GM21529 (cell line): ENCODE measurements at regions not wholly inside any gene's neighbourhood (a gene's known extent, or its start where the extent isn't known, plus 50 kb on each side); places are given as distances from the start of the nearest gene placed in this dataset.
"Not testable (repeated sequence)": the region's sequence is repeated elsewhere in the genome, so short reads cannot be mapped to it uniquely, and the experiment has no call there.

ENCODE experiments used
- ATAC-seq: cut with Tn5 transposase; IDR thresholded peaks from one replicate; pipeline ENCODE4 v1.9.1; 2021; ENCODE audit not compliant: unreplicated experiment

DNA sequence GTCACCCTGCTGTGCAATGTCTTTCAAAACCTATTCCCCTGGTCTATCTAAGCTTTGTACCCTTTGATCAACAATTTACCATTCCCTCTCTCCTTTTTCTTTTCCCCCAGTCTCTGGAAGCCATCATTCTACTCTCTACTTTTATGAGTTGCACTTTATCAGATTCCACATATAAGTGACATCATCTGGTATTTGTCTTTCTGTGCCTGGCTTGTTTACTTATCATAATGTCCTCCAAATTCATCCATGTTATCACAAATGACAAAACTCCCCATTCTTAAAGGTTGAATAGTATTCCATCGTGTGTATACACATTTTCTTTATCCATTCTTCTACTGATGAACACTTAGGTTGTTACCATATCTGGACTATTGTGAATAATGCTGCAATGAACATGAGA is 344.2 kb upstream of the CCNH start:
- no peak for ATAC-seq

DNA sequence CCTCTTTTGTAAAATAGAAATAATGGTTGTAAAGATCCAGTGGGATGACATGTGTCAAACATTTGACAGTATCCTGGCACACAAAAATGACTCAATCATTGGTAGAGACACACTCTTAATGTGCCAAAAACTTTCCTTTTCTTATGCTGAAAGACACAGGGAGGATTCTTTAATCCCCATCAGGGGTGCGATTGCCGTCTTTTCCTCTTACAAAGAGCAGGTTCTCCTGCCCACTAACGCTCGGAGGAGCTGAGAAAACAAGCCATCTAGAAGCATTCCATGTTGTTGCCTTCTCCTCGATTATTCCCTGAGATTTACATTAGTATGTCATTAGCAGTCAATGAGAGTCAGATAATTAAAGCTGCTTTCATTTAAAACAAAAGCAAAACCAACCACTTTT is 342.6 kb upstream of the CCNH start:
- no peak for ATAC-seq

DNA sequence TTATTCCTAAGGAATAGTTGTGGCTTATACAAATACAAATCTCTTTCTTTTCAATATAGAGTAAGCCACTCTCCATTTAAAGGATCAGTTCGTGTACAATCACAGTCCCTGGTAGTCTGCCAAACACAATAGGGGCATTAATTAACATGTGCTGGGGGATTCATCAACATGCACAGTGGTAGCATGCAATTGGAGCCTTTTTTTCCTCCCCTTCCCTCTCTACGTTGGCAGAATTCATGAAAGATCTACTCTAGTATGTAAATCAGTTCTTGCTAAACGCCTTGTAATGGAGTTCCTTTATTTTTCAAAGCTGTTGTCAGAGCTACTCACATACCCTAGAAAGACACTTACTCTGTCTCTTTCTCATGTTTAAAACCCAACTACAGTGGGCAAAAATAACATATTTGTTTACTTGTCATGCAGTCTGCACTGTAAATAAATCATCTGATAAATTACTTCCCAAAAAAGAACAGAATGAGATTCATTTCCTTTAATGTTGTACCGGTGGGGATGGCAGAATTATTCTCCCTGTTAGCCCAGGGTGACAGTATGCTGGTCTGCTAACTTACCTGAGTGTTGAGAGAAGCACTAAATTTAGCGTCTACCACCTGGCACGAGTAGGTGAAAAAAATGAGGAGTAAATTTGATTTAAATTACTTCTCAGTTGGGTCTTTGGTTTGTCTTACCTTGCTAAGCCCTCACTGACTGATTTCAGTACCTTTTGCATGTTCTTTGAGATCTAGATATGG is 341.5 kb upstream of the CCNH start:
- no peak for ATAC-seq

DNA sequence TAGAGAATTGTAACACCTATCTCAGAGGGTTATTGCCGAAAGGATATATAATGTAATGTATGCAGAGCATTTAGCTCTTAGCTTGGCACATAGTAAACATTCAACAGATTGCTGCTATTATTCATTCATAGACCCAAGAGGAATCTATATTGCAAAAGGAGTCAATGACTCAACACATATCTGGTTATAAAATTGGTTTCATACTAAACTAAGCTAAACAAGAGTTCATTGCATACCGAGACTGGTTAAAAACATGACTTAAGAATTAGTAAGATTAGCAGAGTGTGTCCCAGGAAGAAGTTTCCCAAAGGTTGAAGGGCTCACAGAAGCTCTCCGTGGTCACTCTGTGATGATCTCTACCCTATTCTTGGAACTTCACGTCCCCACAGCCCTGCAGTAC is 339.6 kb upstream of the CCNH start:
- ATAC-seq, result no peak

DNA sequence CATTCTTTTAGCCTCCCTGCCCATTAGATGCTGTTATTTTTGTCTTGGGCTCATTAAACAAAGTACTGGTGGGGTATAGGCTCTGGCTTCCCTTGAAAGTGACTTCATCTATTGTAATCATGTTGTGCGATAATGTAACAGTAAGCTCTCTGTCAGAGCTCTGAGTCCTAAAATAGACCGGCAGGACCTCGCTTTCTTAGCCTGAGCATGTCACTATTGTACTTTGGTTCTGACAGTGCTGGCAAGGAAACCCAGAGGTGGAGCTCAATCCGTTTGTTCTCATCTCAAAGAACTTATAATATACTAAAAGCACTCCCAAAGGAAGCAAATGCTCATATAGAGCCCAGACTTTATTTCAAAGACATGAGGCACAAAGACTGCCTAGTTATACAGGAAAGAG is 339.1 kb upstream of the CCNH start:
- ATAC-seq, result no peak

DNA sequence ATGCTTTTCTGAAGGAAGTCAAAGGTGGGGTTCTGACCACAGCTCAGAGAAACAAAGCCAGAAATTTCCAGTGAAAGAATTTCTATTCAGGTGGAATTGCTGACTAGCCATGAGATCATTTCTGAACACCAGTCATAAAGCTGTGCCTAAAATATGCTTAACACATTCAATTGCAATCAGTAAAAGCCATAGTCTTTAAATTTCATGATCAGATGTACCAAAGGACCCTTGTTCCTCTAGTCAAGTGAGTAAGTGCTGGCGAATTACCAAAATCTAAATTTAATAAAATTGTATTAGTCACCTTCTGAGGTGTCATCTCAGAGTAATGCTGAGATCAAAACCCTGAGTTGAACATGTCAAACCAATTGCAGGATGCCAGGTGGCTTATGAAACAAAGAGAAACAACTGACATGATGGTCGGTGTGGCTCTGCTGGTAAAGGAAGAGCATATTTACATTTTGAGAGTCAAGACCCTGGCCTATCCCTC is 334.2 kb upstream of the CCNH start:
- ATAC-seq, result no peak

DNA sequence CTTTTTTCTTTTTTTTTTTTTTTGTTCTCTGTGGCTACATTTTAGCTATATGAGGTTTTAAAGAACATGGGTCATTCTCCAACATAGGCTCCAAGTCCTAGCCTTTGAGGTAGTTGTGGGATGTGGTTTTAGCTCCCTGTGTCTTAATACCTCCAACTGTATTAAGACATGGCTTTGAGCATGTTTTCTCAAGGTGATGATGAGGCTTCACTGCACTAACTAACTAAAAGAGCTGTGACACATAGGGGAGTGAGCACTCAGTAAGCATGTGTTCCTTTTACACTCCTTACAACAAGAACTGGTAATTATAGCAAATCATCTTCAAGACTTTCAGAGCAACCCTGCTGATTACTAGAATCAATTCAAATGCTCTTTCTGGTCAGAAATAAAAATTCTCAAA is 333.6 kb upstream of the CCNH start:
- no peak for ATAC-seq

DNA sequence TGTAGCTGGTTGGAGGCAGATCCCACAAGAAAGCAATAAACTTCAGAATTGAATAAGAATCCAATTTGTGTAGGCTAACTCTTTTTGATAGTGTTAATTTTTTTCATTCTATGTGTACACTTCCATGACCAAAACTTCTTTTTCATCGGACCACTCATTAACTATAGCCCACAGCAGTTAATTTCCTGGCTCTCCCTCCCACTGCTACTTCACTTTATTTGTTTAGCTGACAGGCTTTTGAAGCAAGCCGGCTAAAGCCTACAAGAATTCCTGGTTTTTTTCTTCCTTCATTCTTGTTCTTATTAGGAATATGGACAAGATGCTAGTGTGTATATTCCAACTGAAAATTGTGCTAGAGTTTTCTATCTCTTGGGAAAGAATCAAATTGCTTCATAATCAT is 329.2 kb upstream of the CCNH start:
- ATAC-seq, result no peak

DNA sequence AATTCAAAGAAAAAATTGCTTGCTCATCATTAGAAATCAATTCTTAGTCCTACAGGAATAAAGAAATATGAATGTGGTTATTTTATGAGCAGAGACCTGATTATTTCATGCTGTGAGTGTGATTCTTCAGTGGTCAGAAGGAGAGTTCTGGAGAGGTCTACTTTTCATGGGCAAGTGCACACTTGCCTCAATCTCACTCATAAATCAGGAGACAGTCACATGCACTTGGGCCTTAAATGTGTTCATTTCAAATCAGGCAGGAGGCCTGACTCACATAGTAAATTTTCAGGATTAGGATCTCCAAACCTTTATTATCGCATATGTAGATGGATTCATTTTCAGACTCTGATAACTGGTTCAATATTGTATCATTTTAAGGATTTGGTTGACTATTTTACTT is 323.2 kb upstream of the CCNH start:
- no peak for ATAC-seq

DNA sequence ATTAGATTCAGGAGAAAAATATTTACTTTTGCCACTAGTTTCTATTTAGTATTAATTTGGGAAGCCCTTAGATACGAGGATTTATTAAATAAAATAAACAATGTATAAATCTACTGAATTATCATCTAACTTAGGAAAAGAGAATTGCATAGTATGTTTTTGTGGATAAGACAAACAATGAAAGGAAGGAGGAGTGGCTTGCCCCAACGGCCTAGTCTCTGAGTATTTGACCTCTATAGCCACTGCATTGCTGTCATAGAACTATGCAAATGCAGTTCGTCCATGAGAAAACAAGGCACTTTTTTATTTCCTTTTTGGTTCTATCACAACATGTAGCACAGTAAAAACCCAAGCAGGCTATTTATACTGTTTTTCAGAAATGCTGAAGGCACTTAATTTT is 321.2 kb upstream of the CCNH start:
- no peak for ATAC-seq

DNA sequence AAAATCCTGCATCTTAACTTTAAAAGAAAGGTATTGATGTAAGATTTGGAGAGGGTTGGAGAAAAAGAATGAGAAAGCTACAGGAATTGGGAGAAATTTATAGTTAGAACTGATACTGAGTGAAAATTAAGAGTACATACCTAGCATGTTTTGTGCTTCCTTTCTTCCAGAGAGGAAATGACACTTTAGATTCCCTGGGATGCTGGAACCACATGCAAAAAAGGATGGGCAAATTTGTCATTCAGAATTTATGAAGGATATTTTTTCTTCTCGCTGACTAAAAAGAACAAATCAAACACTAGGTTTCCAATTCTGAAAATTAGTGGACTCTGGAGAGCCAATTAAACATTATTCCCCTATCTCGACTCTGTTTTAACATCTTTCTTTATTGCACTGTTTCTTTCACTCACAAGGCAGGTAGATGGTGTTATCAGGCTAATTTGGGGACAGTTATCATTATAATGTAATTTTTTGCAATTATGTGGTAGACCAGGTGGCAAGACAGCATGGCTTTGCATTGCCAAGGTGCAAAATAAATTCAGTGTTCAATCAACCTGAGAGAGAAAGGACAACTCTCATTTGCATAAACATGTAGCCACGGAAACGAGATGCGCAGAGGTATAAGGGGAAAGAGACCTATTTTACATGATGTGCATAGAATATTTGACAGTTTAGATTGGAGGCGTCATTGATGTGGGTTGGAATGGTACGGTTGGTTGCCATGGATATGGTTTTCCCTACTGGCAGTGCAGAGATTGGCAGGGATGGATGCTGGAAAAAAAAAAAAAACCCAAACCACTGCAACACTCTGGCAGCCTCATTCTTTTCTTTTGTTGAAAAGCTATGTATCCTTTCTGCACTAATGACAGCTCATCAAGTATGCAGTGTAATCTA is 320.4 kb upstream of the CCNH start:
- no peak for ATAC-seq

DNA sequence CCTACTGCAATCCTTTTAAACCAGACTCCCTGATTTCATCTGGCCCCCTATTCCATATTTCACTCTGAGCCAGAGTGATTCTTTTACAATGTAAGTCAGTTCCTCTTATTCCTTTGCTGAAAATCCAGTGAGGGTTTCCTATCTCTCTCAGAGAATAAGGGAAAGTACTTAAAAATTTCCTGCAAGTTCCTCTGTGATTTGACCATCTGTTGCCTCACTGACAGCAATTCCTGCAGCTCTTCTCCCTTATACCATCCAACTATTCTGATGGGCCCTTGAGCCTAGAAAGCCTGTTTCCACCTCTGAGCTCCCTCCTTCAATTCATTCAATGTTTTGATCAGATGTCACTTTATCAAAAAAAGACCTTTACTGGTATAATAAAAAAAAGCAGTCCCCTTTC is 317.1 kb upstream of the CCNH start:
- no peak for ATAC-seq

DNA sequence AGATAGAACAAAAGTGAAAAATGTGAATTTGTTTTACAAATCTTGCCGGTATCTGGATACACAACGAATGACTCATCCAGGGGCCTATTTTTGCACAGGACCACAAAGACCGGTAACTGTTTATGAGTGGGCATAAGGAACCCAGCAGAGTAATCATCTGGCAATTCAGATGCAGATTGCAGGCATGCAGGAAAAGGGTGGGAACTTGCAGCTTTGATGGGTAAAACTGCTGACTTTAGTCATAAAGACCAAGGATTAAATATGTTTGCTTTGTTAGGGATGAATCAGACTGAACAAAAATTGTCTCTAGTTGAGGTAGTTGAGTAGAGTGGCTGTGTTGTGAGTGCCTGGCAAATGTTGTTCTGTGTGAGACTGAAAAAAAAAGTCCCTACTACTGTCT is 309.6 kb upstream of the CCNH start:
- ATAC-seq, result no peak

DNA sequence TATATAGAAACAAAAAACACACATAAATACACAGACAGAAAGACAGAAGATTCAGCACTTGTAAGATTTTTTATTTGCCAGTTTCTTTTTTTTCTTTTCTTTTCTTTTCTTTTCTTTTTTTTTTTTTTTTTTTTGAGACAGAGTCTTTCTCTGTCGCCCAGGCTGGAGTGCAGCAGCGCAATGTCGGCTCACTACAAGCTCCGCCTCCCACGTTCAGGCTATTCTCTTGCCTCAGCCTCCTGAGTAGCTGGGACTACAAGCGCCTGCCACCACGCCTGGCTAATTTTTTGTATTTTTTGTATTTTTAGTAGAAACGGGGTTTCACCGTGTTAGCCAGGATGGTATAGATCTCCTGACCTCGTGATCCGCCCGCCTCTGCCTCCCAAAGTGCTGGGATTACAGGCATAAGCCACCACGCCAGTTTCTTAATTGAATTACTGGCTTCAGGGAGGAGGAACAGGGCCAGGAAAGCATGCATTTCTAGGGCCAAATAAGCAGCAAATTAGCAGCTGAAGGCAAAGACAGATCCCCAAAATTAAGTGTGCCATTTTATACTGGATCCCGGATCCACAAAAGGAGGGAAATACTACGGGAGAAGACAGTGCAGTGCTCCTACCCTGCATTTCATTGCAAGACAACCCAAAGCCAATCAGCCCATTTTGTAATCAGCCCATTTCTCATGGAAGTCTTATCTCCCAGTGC is 305.6 kb upstream of the CCNH start:
- not testable (repeated sequence) for ATAC-seq

DNA sequence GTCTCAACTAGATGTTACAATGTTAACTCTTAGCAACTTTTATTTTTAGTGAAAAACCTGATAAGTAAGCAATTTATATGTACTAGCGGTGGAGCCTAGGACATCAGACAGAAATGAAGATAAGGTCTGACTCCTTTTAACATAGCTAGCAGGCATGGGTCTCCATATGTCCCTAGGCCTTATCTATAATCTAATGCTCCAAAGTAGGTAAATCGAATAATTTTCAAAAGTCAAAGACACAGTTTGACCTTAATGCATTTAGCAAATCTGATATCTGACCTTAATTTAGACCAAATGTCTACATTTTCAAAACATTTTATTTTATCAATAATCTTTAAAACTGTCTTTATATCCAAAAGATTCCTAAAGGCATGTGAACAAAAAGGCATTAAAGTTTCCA is 305.0 kb upstream of the CCNH start:
- no peak for ATAC-seq

DNA sequence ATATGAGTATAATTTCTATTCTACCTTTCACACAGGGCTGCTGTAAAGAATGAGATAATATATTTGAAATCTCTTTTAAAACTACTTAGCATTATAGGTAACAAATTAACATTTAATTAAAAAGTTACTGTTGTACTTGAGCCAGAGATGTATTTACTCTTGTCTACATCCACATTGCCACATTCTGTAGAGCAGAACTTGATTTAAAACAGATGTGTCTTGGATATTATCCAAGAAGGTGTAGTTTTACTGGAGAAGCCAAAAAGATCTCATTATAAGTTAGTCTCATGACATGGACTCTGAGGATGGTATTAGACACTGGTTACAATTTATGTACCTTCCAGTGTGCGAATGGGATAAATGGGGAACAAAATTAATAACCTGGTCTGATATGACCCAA is 293.1 kb upstream of the CCNH start:
- ATAC-seq, result no peak

DNA sequence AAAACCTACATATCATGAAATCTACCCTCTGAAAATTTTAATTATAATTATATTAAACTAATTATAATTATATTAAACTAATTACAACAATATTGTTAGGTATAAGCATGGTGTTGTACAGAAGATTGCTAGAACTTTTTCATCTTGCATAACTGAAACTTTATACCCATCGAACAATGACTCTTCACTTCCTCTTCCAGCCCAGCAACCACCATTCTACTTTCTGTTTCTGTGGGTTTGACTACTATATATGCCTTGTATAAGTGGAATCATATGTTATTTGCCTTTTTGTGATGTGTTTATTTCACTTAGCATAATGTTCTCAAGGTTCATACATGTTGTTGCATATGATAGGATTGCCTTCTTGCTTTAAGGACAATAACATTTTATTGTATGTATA is 274.2 kb upstream of the CCNH start:
- ATAC-seq, result peak; percentile 89

DNA sequence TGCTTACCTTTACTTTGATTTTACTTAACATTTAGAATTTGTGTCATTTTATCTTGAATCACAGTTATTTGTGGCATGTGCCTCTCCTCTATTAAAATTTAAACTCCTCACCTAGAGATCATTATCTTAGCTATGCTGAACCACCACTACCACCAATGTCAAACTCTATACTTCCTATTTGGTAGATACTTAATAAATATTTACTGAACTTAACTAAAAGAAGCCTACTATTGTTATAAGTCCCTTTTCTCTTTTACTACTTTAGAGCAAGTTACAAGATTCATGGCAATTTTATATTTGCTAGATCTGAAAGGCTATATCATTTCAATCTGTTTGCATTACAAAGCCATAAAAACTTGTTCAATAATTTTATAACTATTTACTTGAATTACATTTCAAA is 273.3 kb upstream of the CCNH start:
- ATAC-seq, result no peak

DNA sequence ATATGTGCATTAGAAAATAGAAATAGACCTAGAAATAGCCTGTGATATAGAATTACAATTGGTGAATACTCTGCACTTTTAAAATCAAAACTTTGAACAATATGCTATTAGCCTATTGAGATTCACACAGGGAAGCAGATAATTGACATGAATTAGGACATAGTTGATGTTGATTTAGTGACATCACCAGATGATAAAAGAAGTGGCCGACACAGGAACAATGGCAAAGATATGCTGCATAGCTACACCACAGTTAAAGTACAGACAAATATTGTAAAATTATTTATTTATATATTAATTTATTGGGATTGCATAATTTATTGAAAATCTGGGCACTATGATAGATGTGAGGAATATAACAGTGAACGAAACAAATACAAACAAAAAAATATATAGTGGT is 261.5 kb upstream of the CCNH start:
- no peak for ATAC-seq

DNA sequence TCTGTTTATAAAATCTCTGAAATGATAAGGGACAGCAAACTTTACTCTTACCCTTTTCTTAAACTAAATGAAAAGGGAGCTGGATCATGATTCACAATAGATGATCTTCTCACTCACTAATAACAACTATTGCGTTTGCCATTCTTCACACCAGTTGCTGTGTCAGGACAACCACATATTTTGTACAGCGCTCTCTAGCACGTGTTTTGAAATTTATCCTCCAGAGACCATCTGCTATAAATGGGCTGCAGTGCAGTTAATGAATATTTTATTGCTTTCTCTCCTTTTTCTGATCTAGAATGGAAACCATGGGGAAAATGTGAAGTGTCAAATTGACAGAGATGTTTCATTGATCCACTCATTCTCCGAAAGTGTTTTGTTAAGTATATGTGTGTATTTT is 258.4 kb upstream of the CCNH start:
- ATAC-seq, result no peak

DNA sequence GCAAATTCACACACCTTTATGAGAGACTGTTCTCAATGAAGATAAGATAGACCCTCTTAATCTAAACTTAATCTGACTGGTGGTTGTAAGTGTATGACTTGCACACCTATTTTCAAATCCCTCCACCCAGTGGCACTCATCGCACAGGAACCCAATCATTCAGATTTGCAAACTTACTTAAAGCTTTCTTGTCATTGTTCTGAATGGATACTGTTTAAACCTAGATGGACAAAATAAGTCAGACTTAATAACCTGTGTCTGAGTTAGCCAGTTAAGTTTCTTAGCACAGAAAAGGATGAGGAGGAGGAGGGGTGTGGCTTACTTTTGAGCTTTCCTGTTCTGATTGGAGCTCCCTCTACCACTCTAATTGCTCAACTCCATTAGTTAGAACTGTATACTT is 252.4 kb upstream of the CCNH start:
- no peak for ATAC-seq
